Neural cell (in vitro differentiated cells): ENCODE measurements at regions not wholly inside any gene's neighbourhood (a gene's known extent, or its start where the extent isn't known, plus 50 kb on each side); places are given as distances from the start of the nearest gene placed in this dataset.

Experiments
- H2AFZ ChIP-seq: fragments of 200-600, 300-800 bp; sonication (generic), shearing (Covaris generic); 2 replicates; pipeline ENCODE4 v1.6.0; 2014; ENCODE audit warnings: low read depth, mild to moderate bottlenecking, antibody characterized with exemption, low read length, moderate library complexity
- H3F3A ChIP-seq: fragments of 200-600 bp; shearing (Covaris generic); 2 replicates; pipeline ENCODE4 v1.6.1; 2016; ENCODE audit warnings: mild to moderate bottlenecking, moderate library complexity, mixed read lengths, antibody characterized with exemption, low read length; ENCODE audit not compliant: insufficient read depth, poor library complexity, severe bottlenecking
- H3K27ac ChIP-seq: fragments of 200-600, 300-800 bp; sonication (generic), shearing (Covaris generic); 2 replicates; pipeline ENCODE4 v1.5.1; 2014; ENCODE audit warnings: mild to moderate bottlenecking, low read length, moderate library complexity
- H3K27me3 ChIP-seq: fragments of 300-800, 200-600 bp; sonication (generic), shearing (Covaris generic); 2 replicates; pipeline ENCODE4 v1.6.0; 2014; ENCODE audit warnings: mild to moderate bottlenecking, low read depth, low read length, moderate library complexity; ENCODE audit not compliant: insufficient read depth
- H3K36me3 ChIP-seq: fragments of 300-800, 200-600 bp; sonication (generic), shearing (Covaris generic); 2 replicates; pipeline ENCODE4 v1.5.1; 2014; ENCODE audit warnings: mild to moderate bottlenecking, antibody characterized with exemption, low read length, moderate library complexity; ENCODE audit not compliant: insufficient read depth
- H3K4me2 ChIP-seq: fragments of 300-800, 200-600 bp; sonication (generic), shearing (Covaris generic); 2 replicates; pipeline ENCODE4 v1.6.0; 2014; ENCODE audit warnings: mild to moderate bottlenecking, low read length
- H3K4me3 ChIP-seq: fragments of 300-800, 200-600 bp; sonication (generic), shearing (Covaris generic); 2 replicates; pipeline ENCODE4 v1.5.1; 2014; ENCODE audit warnings: mild to moderate bottlenecking, low read length, moderate library complexity
- H3K79me2 ChIP-seq: fragments of 200-600 bp; shearing (Covaris generic); replicated peaks from 2 replicates; pipeline ENCODE4 v1.6.0; 2014; ENCODE audit warnings: mild to moderate bottlenecking, low read length, moderate library complexity; ENCODE audit not compliant: insufficient read depth
- H3K9ac ChIP-seq: fragments of 300-800, 200-600 bp; sonication (generic), shearing (Covaris generic); 2 replicates; pipeline ENCODE4 v1.6.1; 2016; ENCODE audit warnings: mild to moderate bottlenecking, low read length, mixed read lengths
- H3K9me2 ChIP-seq: fragments of 200-600 bp; shearing (Covaris generic); 2 replicates; pipeline ENCODE4 v1.6.1; 2016; ENCODE audit warnings: mild to moderate bottlenecking, low read length, mixed read lengths; ENCODE audit not compliant: insufficient read depth
- H3K9me3 ChIP-seq: fragments of 200-600, 300-800 bp; sonication (generic), shearing (Covaris generic); 2 replicates; pipeline ENCODE4 v1.6.1; 2016; ENCODE audit warnings: mild to moderate bottlenecking, mixed run types, low read length, moderate library complexity, mixed read lengths
- H4K20me1 ChIP-seq: fragments of 200-600 bp; shearing (Covaris generic); 2 replicates; pipeline ENCODE4 v1.6.1; 2016; ENCODE audit warnings: mild to moderate bottlenecking, mixed run types; ENCODE audit not compliant: insufficient read depth
- EP300 ChIP-seq: fragments of 450-650 bp; conservative IDR thresholded peaks from 2 replicates; pipeline ENCODE4 v1.6.1; 2014; ENCODE audit warnings: antibody characterized with exemption, mild to moderate bottlenecking, moderate library complexity; ENCODE audit not compliant: poor library complexity, severe bottlenecking
- EZH2 ChIP-seq: fragments of 200-600, 300-800 bp; shearing (Covaris generic), sonication (generic); IDR thresholded peaks from 2 replicates; pipeline ENCODE4 v1.6.1; 2014; ENCODE audit warnings: antibody characterized with exemption, low read length, borderline replicate concordance, mild to moderate bottlenecking; ENCODE audit not compliant: insufficient read depth, poor library complexity, severe bottlenecking
- MXI1 ChIP-seq: fragments of 450-650 bp; conservative IDR thresholded peaks from 2 replicates; pipeline ENCODE4 v1.6.1; 2014; ENCODE audit warnings: antibody characterized with exemption, mild to moderate bottlenecking; ENCODE audit not compliant: poor library complexity, severe bottlenecking
- POLR2AphosphoS5 ChIP-seq: IDR thresholded peaks from 2 replicates; pipeline ENCODE4 v1.6.1; 2012
- RAD21 ChIP-seq: fragments of 450-650 bp; conservative IDR thresholded peaks from 2 replicates; pipeline ENCODE4 v1.6.1; 2014; ENCODE audit warnings: antibody characterized with exemption, mild to moderate bottlenecking, moderate library complexity
- SMC3 ChIP-seq: fragments of 450-650 bp; conservative IDR thresholded peaks from 2 replicates; pipeline ENCODE4 v1.6.1; 2014; ENCODE audit warnings: antibody characterized with exemption, mild to moderate bottlenecking, moderate library complexity; ENCODE audit not compliant: poor library complexity
- TAF1 ChIP-seq: IDR thresholded peaks from 2 replicates; pipeline ENCODE4 v1.6.1; 2012; ENCODE audit warnings: low read depth
- TF ChIP-seq, protein P1 (sequence below): fragments of 450-650 bp; IDR thresholded peaks from 2 replicates; pipeline ENCODE4 v1.5.1; 2014; ENCODE audit warnings: antibody characterized with exemption, mild to moderate bottlenecking, moderate library complexity; ENCODE audit not compliant: poor library complexity, severe bottlenecking
- TF ChIP-seq, protein P2 (sequence below): IDR thresholded peaks from 2 replicates; pipeline ENCODE4 v1.6.1; 2012; ENCODE audit warnings: borderline replicate concordance

DNA sequence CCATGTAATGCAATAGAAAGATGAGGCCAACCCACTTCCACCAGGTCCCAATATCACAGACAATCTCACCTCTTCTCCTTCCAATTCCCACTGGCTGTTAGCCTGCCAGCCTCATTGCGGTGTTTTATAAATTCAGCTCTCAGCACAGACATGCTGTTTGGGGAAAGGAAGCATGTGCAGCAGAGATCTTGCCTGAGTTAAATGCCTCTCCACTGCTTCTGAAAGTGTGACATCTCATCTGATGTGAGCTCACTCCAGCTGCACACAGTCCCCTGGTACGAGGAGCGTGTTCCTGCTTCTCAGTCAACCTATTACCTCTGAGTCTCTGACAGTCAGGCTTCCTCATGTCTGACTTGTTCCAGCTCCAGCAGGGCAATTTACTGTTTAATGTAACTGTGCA is 122.7 kb upstream of the GUCY1A2 start:
- H3K4me2 ChIP-seq, result peak overlapping the region; percentile 22
- no peak overlapping the region for H3K9ac ChIP-seq
- H3K79me2 ChIP-seq, result no peaks in the 10 kb centered on the region
- H3K27ac ChIP-seq, result peak overlapping the region; percentile 25
- no peaks in the 10 kb centered on the region for H3F3A ChIP-seq
- no peaks in the 10 kb centered on the region for H3K36me3 ChIP-seq
- H3K9me3 ChIP-seq, result no peaks in the 10 kb centered on the region
- H3K27me3 ChIP-seq, result no peaks in the 10 kb centered on the region
- peak overlapping the region; percentile 34 for H3K4me3 ChIP-seq
- H2AFZ ChIP-seq, result no peak overlapping the region
- H3K9me2 ChIP-seq, result no peaks in the 10 kb centered on the region
- no peaks in the 10 kb centered on the region for H4K20me1 ChIP-seq
- TF ChIP-seq, protein P1, sequence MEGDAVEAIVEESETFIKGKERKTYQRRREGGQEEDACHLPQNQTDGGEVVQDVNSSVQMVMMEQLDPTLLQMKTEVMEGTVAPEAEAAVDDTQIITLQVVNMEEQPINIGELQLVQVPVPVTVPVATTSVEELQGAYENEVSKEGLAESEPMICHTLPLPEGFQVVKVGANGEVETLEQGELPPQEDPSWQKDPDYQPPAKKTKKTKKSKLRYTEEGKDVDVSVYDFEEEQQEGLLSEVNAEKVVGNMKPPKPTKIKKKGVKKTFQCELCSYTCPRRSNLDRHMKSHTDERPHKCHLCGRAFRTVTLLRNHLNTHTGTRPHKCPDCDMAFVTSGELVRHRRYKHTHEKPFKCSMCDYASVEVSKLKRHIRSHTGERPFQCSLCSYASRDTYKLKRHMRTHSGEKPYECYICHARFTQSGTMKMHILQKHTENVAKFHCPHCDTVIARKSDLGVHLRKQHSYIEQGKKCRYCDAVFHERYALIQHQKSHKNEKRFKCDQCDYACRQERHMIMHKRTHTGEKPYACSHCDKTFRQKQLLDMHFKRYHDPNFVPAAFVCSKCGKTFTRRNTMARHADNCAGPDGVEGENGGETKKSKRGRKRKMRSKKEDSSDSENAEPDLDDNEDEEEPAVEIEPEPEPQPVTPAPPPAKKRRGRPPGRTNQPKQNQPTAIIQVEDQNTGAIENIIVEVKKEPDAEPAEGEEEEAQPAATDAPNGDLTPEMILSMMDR, result no peak
- peak; percentile 74 for TF ChIP-seq EP300
- no peak for TF ChIP-seq TAF1
- TF ChIP-seq, protein P2, sequence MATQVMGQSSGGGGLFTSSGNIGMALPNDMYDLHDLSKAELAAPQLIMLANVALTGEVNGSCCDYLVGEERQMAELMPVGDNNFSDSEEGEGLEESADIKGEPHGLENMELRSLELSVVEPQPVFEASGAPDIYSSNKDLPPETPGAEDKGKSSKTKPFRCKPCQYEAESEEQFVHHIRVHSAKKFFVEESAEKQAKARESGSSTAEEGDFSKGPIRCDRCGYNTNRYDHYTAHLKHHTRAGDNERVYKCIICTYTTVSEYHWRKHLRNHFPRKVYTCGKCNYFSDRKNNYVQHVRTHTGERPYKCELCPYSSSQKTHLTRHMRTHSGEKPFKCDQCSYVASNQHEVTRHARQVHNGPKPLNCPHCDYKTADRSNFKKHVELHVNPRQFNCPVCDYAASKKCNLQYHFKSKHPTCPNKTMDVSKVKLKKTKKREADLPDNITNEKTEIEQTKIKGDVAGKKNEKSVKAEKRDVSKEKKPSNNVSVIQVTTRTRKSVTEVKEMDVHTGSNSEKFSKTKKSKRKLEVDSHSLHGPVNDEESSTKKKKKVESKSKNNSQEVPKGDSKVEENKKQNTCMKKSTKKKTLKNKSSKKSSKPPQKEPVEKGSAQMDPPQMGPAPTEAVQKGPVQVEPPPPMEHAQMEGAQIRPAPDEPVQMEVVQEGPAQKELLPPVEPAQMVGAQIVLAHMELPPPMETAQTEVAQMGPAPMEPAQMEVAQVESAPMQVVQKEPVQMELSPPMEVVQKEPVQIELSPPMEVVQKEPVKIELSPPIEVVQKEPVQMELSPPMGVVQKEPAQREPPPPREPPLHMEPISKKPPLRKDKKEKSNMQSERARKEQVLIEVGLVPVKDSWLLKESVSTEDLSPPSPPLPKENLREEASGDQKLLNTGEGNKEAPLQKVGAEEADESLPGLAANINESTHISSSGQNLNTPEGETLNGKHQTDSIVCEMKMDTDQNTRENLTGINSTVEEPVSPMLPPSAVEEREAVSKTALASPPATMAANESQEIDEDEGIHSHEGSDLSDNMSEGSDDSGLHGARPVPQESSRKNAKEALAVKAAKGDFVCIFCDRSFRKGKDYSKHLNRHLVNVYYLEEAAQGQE, result peak; percentile 82
- TF ChIP-seq SMC3, result no peak
- peak; percentile 70 for TF ChIP-seq POLR2AphosphoS5
- peak; percentile 74 for TF ChIP-seq MXI1

DNA sequence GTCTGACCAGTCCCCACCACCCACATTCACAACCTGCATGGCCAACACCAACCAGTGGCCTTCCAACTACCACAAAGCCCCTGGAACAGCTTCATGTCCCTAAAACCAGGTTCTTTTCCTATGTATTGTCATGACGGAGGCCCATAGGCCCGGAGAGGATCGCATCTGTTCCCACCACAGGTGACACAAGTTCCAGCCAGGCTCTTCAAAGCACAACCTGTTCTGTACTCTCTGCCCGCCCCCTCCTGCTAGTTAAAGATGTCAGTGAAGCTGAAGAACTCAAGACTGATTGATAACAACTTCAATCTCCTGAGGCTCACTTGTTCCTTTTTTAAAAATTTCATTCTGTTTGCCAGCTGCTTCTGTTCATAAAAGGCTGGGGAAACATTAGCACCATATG is 121.1 kb upstream of the GUCY1A2 start:
- no peaks in the 10 kb centered on the region for H3K36me3 ChIP-seq
- H3K27ac ChIP-seq, result no peak overlapping the region
- H3K9me2 ChIP-seq, result no peaks in the 10 kb centered on the region
- no peaks in the 10 kb centered on the region for H3K27me3 ChIP-seq
- no peaks in the 10 kb centered on the region for H3K9me3 ChIP-seq
- H3K4me2 ChIP-seq, result no peak overlapping the region
- no peak overlapping the region for H2AFZ ChIP-seq
- TF ChIP-seq, protein P1, result no peak
- no peak for TF ChIP-seq TAF1
- no peak for TF ChIP-seq POLR2AphosphoS5
- TF ChIP-seq EP300, result no peak
- no peak for TF ChIP-seq SMC3
- TF ChIP-seq RAD21, result no peak
- TF ChIP-seq, protein P2, result no peak
- TF ChIP-seq EZH2, result no peak
- no peak for TF ChIP-seq MXI1
- no peak overlapping the region for H3K9ac ChIP-seq
- H4K20me1 ChIP-seq, result no peaks in the 10 kb centered on the region
- no peak overlapping the region for H3K4me3 ChIP-seq
- no peaks in the 10 kb centered on the region for H3K79me2 ChIP-seq
- no peaks in the 10 kb centered on the region for H3F3A ChIP-seq
